HepG2 (cell line): ENCODE measurements at regions not wholly inside any gene's neighbourhood (a gene's known extent, or its start where the extent isn't known, plus 50 kb on each side); places are given as distances from the start of the nearest gene placed in this dataset.

Source experiments
- IRF2 ChIP-seq: IDR thresholded peaks from 2 replicates; pipeline ENCODE4 v1.6.1; 2018; ENCODE audit warnings: missing genetic modification reagents, missing compliant biosample characterization
- KIAA2018 ChIP-seq: sonication (generic); formaldehyde crosslinking; IDR thresholded peaks from 2 replicates; pipeline ENCODE4 v1.5.0; 2020; ENCODE audit warnings: mild to moderate bottlenecking, missing genetic modification reagents, borderline replicate concordance
- ZFAT ChIP-seq: sonication (generic); formaldehyde crosslinking; conservative IDR thresholded peaks from 2 replicates; pipeline ENCODE4 v1.8.1; 2023; ENCODE audit warnings: missing genetic modification reagents, inconsistent platforms
- ZKSCAN1 ChIP-seq: fragments of 150-350 bp; IDR thresholded peaks from 2 replicates; pipeline ENCODE4 v1.6.1; 2014; ENCODE audit warnings: low read length
- TF ChIP-seq, protein P1 (sequence below): sonication (generic); formaldehyde crosslinking; IDR thresholded peaks from 2 replicates; pipeline ENCODE4 v1.4.0; 2020; ENCODE audit warnings: missing genetic modification reagents, borderline replicate concordance

DNA sequence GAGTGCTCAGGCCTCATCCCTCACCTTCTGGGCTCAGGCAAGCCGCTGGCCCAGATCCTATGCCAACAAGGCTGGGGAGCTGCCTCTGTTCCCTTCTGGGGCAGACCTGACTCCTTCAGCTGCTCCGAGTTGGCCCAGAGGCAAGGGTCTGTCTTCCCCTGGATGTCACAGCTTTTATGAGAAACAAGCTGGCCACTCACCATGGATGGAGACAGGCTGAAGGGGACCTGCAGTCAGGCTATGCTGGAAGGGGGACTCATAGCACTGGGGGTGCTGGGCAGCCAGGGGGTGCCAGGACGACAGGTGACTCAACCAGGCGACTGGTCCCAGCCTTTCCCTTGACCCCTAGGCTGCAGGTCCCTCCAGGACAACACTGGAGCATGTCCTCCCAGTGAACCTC is 52.4 kb upstream of the C1QTNF9B start (continued):
- TF ChIP-seq KIAA2018 (CRISPR knock-in tag), result no peak
- TF ChIP-seq, protein P1, sequence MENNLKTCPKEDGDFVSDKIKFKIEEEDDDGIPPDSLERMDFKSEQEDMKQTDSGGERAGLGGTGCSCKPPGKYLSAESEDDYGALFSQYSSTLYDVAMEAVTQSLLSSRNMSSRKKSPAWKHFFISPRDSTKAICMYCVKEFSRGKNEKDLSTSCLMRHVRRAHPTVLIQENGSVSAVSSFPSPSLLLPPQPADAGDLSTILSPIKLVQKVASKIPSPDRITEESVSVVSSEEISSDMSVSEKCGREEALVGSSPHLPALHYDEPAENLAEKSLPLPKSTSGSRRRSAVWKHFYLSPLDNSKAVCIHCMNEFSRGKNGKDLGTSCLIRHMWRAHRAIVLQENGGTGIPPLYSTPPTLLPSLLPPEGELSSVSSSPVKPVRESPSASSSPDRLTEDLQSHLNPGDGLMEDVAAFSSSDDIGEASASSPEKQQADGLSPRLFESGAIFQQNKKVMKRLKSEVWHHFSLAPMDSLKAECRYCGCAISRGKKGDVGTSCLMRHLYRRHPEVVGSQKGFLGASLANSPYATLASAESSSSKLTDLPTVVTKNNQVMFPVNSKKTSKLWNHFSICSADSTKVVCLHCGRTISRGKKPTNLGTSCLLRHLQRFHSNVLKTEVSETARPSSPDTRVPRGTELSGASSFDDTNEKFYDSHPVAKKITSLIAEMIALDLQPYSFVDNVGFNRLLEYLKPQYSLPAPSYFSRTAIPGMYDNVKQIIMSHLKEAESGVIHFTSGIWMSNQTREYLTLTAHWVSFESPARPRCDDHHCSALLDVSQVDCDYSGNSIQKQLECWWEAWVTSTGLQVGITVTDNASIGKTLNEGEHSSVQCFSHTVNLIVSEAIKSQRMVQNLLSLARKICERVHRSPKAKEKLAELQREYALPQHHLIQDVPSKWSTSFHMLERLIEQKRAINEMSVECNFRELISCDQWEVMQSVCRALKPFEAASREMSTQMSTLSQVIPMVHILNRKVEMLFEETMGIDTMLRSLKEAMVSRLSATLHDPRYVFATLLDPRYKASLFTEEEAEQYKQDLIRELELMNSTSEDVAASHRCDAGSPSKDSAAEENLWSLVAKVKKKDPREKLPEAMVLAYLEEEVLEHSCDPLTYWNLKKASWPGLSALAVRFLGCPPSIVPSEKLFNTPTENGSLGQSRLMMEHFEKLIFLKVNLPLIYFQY (CRISPR knock-in tag), result no peak
- TF ChIP-seq ZKSCAN1, result no peak
- TF ChIP-seq ZFAT (CRISPR knock-in tag), result no peak
- TF ChIP-seq IRF2, result no peak
